Stomach (tissue), 8 donors: ENCODE measurements at regions not wholly inside any gene's neighbourhood (a gene's known extent, or its start where the extent isn't known, plus 50 kb on each side); places are given as distances from the start of the nearest gene placed in this dataset.

Experiments
- DNase-seq, 2 donors: peaks; one replicate each; pipeline versions ENCODE4 v3.0.0 to v3.0.0-alpha.2; 2013 to 2019
- H3K27ac ChIP-seq, 5 donors: fragments of 200-600 bp in 4 of 5; sonication (generic) in 4 of 5; one replicate each; pipeline ENCODE4 v1.5.1; 2013 to 2019; ENCODE audit warnings: mild to moderate bottlenecking in 1 of 5, moderate library complexity in 1 of 5
- H3K27me3 ChIP-seq, 3 donors: fragments of 200-600 bp; sonication (generic); one replicate each; pipeline ENCODE4 v1.5.1; 2017 to 2019; ENCODE audit warnings: mixed run types in 1 of 3
- H3K36me3 ChIP-seq, 4 donors: fragments of 200-600 bp; sonication (generic); 1 replicate in 3 of 4; 2 replicates in 1 of 4; pipeline ENCODE4 v1.5.1; 2016 to 2019
- H3K4me1 ChIP-seq, 4 donors: fragments of 200-600 bp; sonication (generic); one replicate each; pipeline ENCODE4 v1.5.1; 2016 to 2019
- H3K4me3 ChIP-seq, 4 donors: fragments of 200-600 bp; sonication (generic) in 3 of 4; one replicate each; pipeline ENCODE4 v1.5.1; 2016 to 2019; ENCODE audit warnings: mild to moderate bottlenecking in 1 of 4
- H3K9me3 ChIP-seq, 4 donors: fragments of 200-600 bp; sonication (generic); one replicate each; pipeline ENCODE4 v1.5.1; 2016 to 2019
- EP300 ChIP-seq: sonication (generic); formaldehyde crosslinking; IDR thresholded peaks from one replicate; pipeline ENCODE4 v1.6.1; 2017; ENCODE audit warnings: antibody characterized with exemption
- POLR2A ChIP-seq, 4 donors: fragments of 450-650 bp; IDR thresholded peaks; one replicate each; pipeline ENCODE4 v1.6.1; 2016; ENCODE audit warnings: antibody characterized with exemption in 4 of 4, control low read depth in 2 of 4, mild to moderate bottlenecking in 1 of 4, moderate library complexity in 1 of 4
- POLR2AphosphoS5 ChIP-seq, 3 donors: sonication (generic); formaldehyde crosslinking; IDR thresholded peaks; one replicate each; pipeline ENCODE4 v1.6.1; 2016; ENCODE audit warnings: antibody characterized with exemption in 3 of 3
- WGBS, 5 donors: extraction: QIAGEN DNeasy Blood & Tissue Kit in 3 of 5; methylation state at CpG; one replicate each; pipeline versions ENCODE4 v1.1.5 to v1.1.7; 2013 to 2018; 5-methylcytosine and 5-hydroxymethylcytosine counted together
- intact Hi-C: fragments of 100-400 bp; cut with DNase I; formaldehyde crosslinking; loops from one replicate; pipeline ENCODE4 v1.15.1; 2023; ENCODE audit warnings: low total_unique reads
- TF ChIP-seq, protein P1 (sequence below), 7 experiments: fragments of 450-650 bp in 4 of 7; fragments of 200-600 bp in 3 of 7; sonication (generic) in 3 of 7; IDR thresholded peaks; one replicate each; pipeline ENCODE4 v1.5.1; 2016 to 2019; ENCODE audit warnings: antibody characterized with exemption in 7 of 7, control low read depth in 2 of 7, mild to moderate bottlenecking in 1 of 7
- donor health status: healthy with polysubstance abuse.
- donor health status: Bipolar disorder and iron deficiency.
- donor health status: healthy.

DNA sequence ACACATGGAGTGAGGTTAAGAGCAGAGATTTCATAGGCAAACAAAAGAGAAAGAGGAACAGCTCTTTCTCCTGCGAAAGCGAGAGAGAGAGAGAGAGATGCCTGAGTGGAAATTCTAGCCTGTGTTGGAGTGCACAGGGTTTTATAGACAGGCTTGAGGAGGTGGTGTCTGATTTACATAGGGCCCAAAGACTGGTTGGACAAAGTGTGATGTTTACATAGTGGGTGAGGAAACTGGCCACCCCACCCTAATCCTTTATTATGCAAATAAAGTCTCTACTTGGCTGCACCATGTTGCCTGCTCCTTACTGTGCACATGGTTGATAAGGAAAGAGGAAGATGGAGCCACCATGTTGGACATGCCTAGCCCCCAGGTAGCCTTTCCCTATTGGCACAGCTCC is 967.8 kb upstream of the SORCS1 start:
- no peak for TF ChIP-seq POLR2AphosphoS5 (IDR thresholded peaks at IDR 0.05)
- TF ChIP-seq EP300, result no peak
- TF ChIP-seq, protein P1, sequence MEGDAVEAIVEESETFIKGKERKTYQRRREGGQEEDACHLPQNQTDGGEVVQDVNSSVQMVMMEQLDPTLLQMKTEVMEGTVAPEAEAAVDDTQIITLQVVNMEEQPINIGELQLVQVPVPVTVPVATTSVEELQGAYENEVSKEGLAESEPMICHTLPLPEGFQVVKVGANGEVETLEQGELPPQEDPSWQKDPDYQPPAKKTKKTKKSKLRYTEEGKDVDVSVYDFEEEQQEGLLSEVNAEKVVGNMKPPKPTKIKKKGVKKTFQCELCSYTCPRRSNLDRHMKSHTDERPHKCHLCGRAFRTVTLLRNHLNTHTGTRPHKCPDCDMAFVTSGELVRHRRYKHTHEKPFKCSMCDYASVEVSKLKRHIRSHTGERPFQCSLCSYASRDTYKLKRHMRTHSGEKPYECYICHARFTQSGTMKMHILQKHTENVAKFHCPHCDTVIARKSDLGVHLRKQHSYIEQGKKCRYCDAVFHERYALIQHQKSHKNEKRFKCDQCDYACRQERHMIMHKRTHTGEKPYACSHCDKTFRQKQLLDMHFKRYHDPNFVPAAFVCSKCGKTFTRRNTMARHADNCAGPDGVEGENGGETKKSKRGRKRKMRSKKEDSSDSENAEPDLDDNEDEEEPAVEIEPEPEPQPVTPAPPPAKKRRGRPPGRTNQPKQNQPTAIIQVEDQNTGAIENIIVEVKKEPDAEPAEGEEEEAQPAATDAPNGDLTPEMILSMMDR (IDR thresholded peaks at IDR 0.05), result no peak
- TF ChIP-seq POLR2A (IDR thresholded peaks at IDR 0.05), result no peak
- Histone ChIP-seq H3K27ac (no peak overlapping the region), H3K4me3 (no peak overlapping the region), H3K9me3 (no peaks in the 10 kb centered on the region), H3K4me1 (peaks cover 0 to 5% (median 0%) of the 10 kb centered on the region in 4 donors), H3K36me3 (no peaks in the 10 kb centered on the region), H3K27me3 (no peaks in the 10 kb centered on the region)
- peak in 1 of 2 donors; percentile 3 for DNase-seq
- 48 to 84% (median 63%) methylated on average over 2 of the region's 2 CpGs for WGBS, 5 donors
- intact Hi-C loops, result no loop called here

DNA sequence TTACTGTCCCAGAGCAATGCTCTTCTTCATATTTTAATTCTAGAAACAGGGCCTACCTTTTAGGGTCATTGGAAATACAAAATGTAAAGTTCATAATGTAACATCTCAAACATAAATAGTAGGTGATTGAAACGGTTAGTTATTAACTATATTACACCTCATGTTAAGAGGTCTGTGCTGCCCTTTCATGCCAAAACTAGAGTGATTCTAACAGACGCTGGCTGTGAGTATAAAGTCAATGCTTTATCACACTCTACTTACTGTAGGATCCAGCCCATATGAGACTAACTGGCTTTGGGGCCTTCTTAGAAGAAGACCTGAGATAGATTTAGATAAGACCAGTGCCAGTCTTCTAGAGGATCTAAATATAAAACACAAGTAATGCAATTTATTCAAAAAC is 966.1 kb upstream of the SORCS1 start:
- H3K27ac ChIP-seq, result no peak overlapping the region
- intact Hi-C loops, result no loop called here
- H3K4me3 ChIP-seq, result no peak overlapping the region
- no peaks in the 10 kb centered on the region for H3K9me3 ChIP-seq
- H3K27me3 ChIP-seq, result no peaks in the 10 kb centered on the region
- peaks cover 0 to 5% (median 0%) of the 10 kb centered on the region in 4 donors for H3K4me1 ChIP-seq
- peak in 1 of 2 donors; percentile 5 for DNase-seq
- no peaks in the 10 kb centered on the region for H3K36me3 ChIP-seq
- 21 to 44% (median 34%) methylated on average over 2 of the region's 2 CpGs for WGBS, 5 donors
- no peak for TF ChIP-seq POLR2AphosphoS5 (IDR thresholded peaks at IDR 0.05)
- TF ChIP-seq, protein P1 (IDR thresholded peaks at IDR 0.05), result no peak
- TF ChIP-seq POLR2A (IDR thresholded peaks at IDR 0.05), result no peak
- TF ChIP-seq EP300, result no peak

DNA sequence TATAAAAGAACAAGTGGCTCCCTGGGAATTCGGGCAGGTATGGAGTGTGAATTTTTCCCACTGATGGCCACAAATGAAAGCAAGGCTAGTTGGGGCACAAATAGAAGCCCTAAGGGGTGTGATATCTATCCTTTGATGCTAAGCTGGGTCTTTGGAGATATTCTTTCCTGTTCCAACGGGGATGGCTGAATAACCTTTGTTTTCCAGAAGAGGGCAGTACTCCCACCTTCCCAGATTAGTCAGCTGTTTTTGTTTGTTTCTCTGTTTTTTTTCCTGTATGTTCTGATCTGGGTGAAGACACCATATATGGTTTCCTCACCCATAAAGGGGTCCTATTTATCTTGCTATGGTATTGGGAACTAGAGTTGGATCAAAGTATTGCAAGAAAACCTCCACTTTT is 947.7 kb upstream of the SORCS1 start:
- intact Hi-C loops, result no loop called here
- Histone ChIP-seq H3K9me3 (no peaks in the 10 kb centered on the region), H3K4me3 (no peak overlapping the region), H3K4me1 (no peaks in the 10 kb centered on the region), H3K36me3 (no peaks in the 10 kb centered on the region), H3K27me3 (no peaks in the 10 kb centered on the region), H3K27ac (no peak overlapping the region)
- WGBS, 5 donors, result 35 to 46% (median 40%) methylated on average over 2 of the region's 2 CpGs
- DNase-seq, result no peak
- no peak for TF ChIP-seq EP300
- no peak for TF ChIP-seq POLR2AphosphoS5 (IDR thresholded peaks at IDR 0.05)
- no peak for TF ChIP-seq POLR2A (IDR thresholded peaks at IDR 0.05)
- TF ChIP-seq, protein P1 (IDR thresholded peaks at IDR 0.05), result no peak

DNA sequence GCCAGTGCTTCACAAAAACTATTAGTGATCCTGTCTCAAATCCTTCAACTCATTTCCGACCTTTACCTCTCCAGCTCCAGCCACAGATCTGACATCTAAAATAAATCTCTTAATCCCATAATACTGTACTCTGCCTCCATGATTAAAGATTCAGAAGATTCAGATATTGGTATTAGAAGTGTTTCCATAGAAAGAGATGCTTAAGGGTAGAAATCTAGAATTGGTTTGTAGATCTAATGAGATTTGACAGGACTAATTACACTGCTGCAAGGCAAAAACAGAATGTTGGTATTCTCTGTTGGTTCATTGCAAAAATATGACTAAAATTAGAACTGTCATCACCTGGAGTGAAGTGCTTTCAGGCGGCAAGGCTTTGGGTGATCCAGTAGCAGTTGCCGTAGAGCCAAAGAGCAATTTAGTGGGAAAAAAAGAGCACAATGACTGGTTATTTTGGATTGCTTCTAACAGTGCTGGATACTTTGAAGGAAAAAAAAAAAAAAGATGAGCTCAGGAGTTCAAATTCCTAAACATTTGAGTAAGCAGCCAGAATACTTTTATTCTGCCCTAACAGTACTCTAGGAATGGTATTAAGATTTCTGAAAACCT is 940.1 kb upstream of the SORCS1 start:
- intact Hi-C loops, result no loop called here

More for the DNA sequence above, 940.1 kb upstream of the SORCS1 start:
- WGBS, 5 donors, result 84 to 94% (median 91%) methylated on average over 3 of the region's 3 CpGs
- Histone ChIP-seq H3K27me3 (no peaks in the 10 kb centered on the region), H3K27ac (no peak overlapping the region), H3K4me3 (no peak overlapping the region), H3K36me3 (no peaks in the 10 kb centered on the region), H3K4me1 (no peaks in the 10 kb centered on the region), H3K9me3 (no peaks in the 10 kb centered on the region)
- TF ChIP-seq POLR2A (IDR thresholded peaks at IDR 0.05), result no peak
- no peak for TF ChIP-seq POLR2AphosphoS5 (IDR thresholded peaks at IDR 0.05)
- TF ChIP-seq EP300, result no peak
- TF ChIP-seq, protein P1 (IDR thresholded peaks at IDR 0.05), result no peak
- no peak for DNase-seq
